ENCODE measurements at regions not wholly inside any gene's neighbourhood (a gene's known extent, or its start where the extent isn't known, plus 50 kb on each side); places are given as distances from the start of the nearest gene placed in this dataset.
"Not testable (repeated sequence)": the region's sequence is repeated elsewhere in the genome, so short reads cannot be mapped to it uniquely, and the experiment has no call there.

DNA sequence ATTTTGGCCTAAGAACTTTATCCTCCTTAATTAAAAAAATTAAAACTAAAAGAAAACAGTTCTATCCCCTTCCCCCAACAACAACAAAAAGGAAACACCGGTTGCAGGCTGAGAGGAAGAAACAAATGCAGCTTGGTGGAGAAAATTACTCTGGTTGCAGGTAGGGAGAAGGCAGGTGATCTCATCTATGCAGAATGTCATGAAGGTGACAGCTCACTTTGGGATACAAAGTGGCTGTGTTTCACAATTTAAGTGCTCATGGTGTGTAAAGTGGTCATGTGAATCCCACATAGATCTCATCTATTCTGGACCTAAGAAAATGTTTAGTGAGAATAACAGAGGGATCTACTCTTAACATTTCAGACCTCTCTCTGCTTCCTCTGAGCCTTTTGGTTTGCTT is 219.7 kb upstream of the PKP2 start:
- TF ChIP-seq, protein P1, sequence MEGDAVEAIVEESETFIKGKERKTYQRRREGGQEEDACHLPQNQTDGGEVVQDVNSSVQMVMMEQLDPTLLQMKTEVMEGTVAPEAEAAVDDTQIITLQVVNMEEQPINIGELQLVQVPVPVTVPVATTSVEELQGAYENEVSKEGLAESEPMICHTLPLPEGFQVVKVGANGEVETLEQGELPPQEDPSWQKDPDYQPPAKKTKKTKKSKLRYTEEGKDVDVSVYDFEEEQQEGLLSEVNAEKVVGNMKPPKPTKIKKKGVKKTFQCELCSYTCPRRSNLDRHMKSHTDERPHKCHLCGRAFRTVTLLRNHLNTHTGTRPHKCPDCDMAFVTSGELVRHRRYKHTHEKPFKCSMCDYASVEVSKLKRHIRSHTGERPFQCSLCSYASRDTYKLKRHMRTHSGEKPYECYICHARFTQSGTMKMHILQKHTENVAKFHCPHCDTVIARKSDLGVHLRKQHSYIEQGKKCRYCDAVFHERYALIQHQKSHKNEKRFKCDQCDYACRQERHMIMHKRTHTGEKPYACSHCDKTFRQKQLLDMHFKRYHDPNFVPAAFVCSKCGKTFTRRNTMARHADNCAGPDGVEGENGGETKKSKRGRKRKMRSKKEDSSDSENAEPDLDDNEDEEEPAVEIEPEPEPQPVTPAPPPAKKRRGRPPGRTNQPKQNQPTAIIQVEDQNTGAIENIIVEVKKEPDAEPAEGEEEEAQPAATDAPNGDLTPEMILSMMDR (IDR thresholded peaks at IDR 0.05; ENCODE audit: low read depth, low read length, missing control alignments): no peak
- H3K4me3 ChIP-seq (ENCODE audit: low read depth, low read length): no peak overlapping the region
- no peak for DNase-seq (ENCODE audit: low read depth)
- in situ Hi-C loops (cut with HindIII; ENCODE audit: low sequenced_read_pairs): no loop called here

DNA sequence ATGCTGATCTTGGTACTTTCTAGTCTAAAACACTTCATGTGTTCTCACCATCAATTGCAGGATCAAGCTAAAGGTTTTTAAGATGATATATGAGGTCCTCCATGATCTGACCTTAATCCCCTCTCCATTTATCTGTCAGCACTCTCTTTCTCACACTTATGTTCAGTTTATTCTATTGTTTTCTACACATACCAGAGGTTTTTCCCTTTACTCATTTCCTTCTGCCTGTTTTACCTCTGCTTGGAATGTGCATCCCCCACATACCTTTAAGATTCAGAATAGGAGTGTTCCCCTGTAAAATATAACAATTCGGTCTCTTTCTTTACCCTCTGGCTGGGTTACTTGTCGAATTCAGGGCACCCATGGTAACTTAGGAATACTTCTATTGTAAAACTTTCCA is 219.1 kb upstream of the PKP2 start:
- TF ChIP-seq, protein P1 (IDR thresholded peaks at IDR 0.05; ENCODE audit: low read depth, low read length, missing control alignments): no peak
- in situ Hi-C loops (cut with HindIII; ENCODE audit: low sequenced_read_pairs): no loop called here
- DNase-seq (ENCODE audit: low read depth): no peak
- no peak overlapping the region for H3K4me3 ChIP-seq (ENCODE audit: low read depth, low read length)

DNA sequence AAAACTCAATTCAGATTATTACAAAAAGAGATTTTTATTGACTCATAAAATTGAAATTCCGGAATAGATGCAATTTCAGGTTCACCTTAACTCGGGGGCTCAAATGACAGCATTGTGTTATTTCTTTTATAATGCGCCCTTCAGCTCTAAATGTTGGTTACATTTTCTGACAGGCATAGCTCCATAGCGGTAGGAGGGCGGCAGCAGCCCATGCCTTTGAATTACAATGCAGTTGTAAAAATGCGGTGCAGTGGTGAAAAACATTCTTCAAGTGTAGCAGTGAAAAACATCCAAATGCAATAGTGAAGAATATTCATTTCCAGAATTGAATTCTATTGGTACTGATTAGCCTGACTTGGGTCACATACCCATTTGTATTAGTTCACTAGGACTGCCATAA is 215.3 kb upstream of the PKP2 start:
- no peak overlapping the region for H3K4me3 ChIP-seq (ENCODE audit: low read depth, low read length)
- TF ChIP-seq, protein P1 (IDR thresholded peaks at IDR 0.05; ENCODE audit: low read depth, low read length, missing control alignments): no peak
- DNase-seq (ENCODE audit: low read depth): no peak
- in situ Hi-C loops (cut with HindIII; ENCODE audit: low sequenced_read_pairs): no loop called here

DNA sequence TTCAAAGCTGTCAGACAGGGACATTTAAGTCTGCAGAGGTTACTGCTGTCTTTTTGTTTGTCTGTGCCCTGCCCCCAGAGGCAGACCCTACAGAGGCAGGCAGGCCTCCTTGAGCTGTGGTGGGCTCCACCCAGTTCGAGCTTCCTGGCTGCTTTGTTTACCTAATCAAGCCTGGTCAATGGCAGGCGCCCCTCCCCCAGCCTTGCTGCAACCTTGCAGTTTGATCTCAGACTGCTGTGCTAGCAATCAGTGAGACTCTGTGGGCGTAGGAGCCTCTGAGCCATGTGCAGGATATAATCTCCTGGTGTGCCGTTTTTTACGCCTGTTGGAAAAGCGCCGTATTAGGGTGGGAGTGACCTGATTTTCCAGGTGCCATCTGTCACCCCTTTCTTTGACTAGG is 211.2 kb upstream of the PKP2 start:
- H3K4me3 ChIP-seq (ENCODE audit: low read depth, low read length); DNase-seq (ENCODE audit: low read depth); in situ Hi-C loops (cut with HindIII; ENCODE audit: low sequenced_read_pairs): not testable (repeated sequence)

DNA sequence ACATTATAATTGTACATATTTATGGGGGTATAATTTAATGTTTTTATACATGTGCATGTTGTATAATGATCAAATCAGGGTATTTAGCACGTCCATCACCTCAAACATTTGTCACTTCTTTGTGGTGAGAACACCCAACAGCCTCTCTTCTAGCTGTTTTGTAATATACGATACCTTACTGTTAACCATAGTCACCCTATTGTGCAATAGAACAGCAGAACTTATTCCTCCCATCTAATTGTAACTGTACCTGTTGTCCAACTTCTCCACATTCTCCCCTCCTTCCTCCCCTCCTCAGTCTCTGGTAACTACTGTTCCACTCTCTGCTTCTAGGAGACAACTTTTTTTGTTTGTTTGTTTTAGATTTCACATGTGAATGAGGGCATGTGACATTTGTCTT is 197.0 kb upstream of the PKP2 start:
- TF ChIP-seq, protein P1 (IDR thresholded peaks at IDR 0.05; ENCODE audit: low read depth, low read length, missing control alignments): no peak
- in situ Hi-C loops (cut with HindIII; ENCODE audit: low sequenced_read_pairs): no loop called here
- no peak overlapping the region for H3K4me3 ChIP-seq (ENCODE audit: low read depth, low read length)

DNA sequence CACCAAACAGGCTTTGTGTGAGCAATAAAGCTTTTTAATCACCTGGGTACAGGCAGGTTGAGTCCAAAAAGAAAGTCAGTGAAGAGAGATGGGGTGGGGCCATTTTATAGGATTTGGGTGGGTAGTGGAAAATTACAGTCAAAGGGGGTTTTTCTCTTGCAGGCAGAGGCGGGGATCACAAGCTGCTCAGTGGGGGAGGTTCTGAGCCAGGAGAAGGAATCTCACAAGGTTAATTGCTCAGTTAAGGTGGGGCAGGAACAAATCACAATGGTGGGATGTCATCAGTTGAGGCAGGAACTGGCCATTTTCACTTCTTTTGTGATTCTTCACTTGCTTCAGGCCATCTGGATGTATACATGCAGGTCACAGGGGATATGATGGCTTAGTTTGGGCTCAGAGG is 191.3 kb upstream of the PKP2 start:
- DNase-seq (ENCODE audit: low read depth); in situ Hi-C loops (cut with HindIII; ENCODE audit: low sequenced_read_pairs): not testable (repeated sequence)

More for the DNA sequence above, 197.0 kb upstream of the PKP2 start:
- no peak for DNase-seq (ENCODE audit: low read depth)

DNA sequence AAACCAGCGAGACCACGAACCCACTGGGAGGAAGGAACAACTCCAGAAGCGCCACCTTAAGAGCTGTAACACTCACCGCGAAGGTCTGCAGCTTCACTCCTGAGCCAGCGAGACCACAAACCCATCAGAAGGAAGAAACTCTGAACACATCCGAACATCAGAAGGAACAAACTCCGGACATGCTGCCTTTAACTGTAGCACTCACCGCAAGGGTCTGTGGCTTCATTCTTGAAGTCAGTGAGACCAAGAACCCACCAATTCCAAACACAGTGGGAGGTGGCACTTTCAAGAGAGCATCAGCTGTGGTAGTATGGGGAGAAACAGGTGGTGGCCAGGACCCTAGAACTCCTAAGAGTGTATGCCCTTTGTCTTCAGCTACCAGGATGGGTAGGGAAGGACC is 179.8 kb upstream of the PKP2 start:
- DNase-seq (ENCODE audit: low read depth); in situ Hi-C loops (cut with HindIII; ENCODE audit: low sequenced_read_pairs); H3K4me3 ChIP-seq (ENCODE audit: low read depth, low read length): not testable (repeated sequence)

More for the DNA sequence above, 191.3 kb upstream of the PKP2 start:
- H3K4me3 ChIP-seq (ENCODE audit: low read depth, low read length): not testable (repeated sequence)

DNA sequence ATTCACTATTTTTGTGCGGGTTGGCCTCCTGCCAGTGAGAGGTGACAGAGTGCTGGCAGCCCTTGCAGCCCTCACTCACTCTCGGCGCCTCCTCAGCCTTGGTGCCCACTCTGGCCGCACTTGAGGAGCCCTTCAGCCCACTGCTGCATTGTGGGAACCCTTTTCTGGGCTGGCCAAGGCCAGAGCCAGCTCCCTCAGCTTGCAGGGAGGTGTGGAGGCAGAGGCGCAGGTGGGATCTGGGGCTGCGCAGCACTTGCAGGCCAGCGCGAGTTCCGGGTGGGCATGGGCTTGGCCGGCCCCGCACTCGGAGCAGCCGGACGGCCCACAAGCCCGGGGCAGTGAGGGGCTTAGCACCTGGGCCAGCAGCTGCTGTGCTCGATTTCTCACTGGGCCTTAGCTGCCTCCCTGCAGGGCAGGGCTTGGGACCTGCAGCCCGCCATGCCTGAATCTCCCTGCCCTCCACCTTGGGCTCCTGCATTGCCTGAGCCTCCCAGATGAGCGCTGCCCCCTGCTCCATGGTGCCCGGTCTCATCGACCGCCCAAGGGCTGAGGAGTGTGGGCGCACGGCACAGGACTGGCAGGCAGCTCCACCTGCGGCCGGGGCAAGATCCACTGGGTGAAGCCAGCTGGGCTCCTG is 178.7 kb upstream of the PKP2 start:
- DNase-seq (ENCODE audit: low read depth); H3K4me3 ChIP-seq (ENCODE audit: low read depth, low read length); in situ Hi-C loops (cut with HindIII; ENCODE audit: low sequenced_read_pairs): not testable (repeated sequence)

DNA sequence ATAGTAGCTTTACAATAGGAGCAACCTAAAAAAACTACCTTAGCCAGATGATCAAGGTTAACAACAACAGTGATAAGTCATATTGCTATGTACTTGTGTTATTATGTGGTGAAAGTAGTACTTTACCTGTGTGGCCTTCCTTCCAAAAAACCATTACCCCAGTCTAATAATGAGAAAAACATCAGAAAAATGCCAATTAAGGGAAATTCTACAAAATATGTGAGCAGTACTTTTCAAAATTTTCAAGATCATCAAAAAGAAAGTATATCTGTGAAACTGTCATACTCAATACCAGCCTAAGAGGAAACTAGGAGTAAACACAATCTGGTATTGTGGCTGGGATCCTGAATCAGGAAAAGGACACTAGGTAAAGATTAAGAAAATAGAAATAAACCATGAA is 165.3 kb upstream of the PKP2 start:
- TF ChIP-seq, protein P1 (IDR thresholded peaks at IDR 0.05; ENCODE audit: low read depth, low read length, missing control alignments): no peak
- no peak overlapping the region for H3K4me3 ChIP-seq (ENCODE audit: low read depth, low read length)
- no peak for DNase-seq (ENCODE audit: low read depth)
- in situ Hi-C loops (cut with HindIII; ENCODE audit: low sequenced_read_pairs): no loop called here
